HCT116 (cell line): ENCODE measurements at regions not wholly inside any gene's neighbourhood (a gene's known extent, or its start where the extent isn't known, plus 50 kb on each side); places are given as distances from the start of the nearest gene placed in this dataset.
"Not testable (repeated sequence)": the region's sequence is repeated elsewhere in the genome, so short reads cannot be mapped to it uniquely, and the experiment has no call there.

Source experiments
- ATAC-seq: fragments of 200-7000 bp; cut with Tn5 transposase; 2 replicates; pipeline ENCODE4 v1.9.1; 2020; ENCODE audit warnings: mild to moderate bottlenecking, moderate library complexity
- BruUV-seq: library from RNA; stranded (reverse); fragments of 400-500 nt; replicated peaks from 2 replicates; lab custom pipeline; 2021; lab: Mats Ljungman, UMichigan
- CTCF ChIA-PET: fragments of 300-600 bp; sonication (Branson Sonifier 250); formaldehyde crosslinking; loops from one replicate; lab custom pipeline; 2021; ENCODE audit warnings: antibody characterized with exemption; lab: Charles Lee
- POLR2A ChIA-PET: fragments of 300-600, 350-600 bp; sonication (Branson Sonifier 250); formaldehyde crosslinking; loops from one replicate; lab custom pipeline; 2021; ENCODE audit warnings: antibody characterized with exemption; lab: Charles Lee
- RAD21 ChIA-PET, 2 experiments: fragments of 300-600 bp; sonication (Branson Sonifier 250); formaldehyde crosslinking; loops; one replicate each; lab custom pipeline; 2023; ENCODE audit warnings: low total read pairs in 2 of 2; ENCODE audit not compliant: uncharacterized antibody in 2 of 2, unreplicated experiment in 2 of 2, low non-redundant PET in 1 of 2; lab: Charles Lee
- DNase-seq: peaks from one replicate; pipeline ENCODE4 v3.0.0-alpha.2; 2010; ENCODE audit warnings: low read depth, low spot score
- H2AFZ ChIP-seq: fragments of 200-600 bp; shearing (Covaris generic), sonication (generic); 2 replicates; pipeline ENCODE4 v1.6.1; 2017; ENCODE audit warnings: low read depth, mixed run types, mixed read lengths, antibody characterized with exemption, low read length; ENCODE audit not compliant: poor library complexity, severe bottlenecking
- H3K27ac ChIP-seq: 2 replicates; pipeline ENCODE4 v1.5.1; 2012; ENCODE audit warnings: low read depth, low read length
- H3K27me3 ChIP-seq: fragments of 200-600 bp; sonication (generic); 2 replicates; pipeline ENCODE4 v1.6.1; 2016; ENCODE audit warnings: mixed run types, low read length, mixed read lengths; ENCODE audit not compliant: insufficient read depth
- H3K36me3 ChIP-seq, 2 experiments: fragments of 200-500 bp in 1 of 2; fragments of 200-600 bp in 1 of 2; sonication (Bioruptor generic) in 1 of 2; sonication (generic) in 1 of 2; 2 replicates each; pipeline versions ENCODE4 v1.5.1 to v1.6.1; 2014 to 2016; ENCODE audit warnings: low read length in 2 of 2, inconsistent platforms in 1 of 2, mixed read lengths in 1 of 2, mixed run types in 1 of 2; ENCODE audit not compliant: insufficient read depth in 2 of 2, control insufficient read depth in 1 of 2
- H3K4me1 ChIP-seq, 2 experiments: fragments of 200-600 bp in 1 of 2; sonication (generic) in 1 of 2; 2 replicates each; pipeline versions ENCODE4 v1.5.1 to v1.6.1; 2012 to 2017; ENCODE audit warnings: low read length in 2 of 2, inconsistent platforms in 1 of 2, mild to moderate bottlenecking in 1 of 2, mixed read lengths in 1 of 2, mixed run types in 1 of 2, moderate library complexity in 1 of 2; ENCODE audit not compliant: insufficient read depth in 2 of 2, control insufficient read depth in 1 of 2
- H3K4me2 ChIP-seq: fragments of 200-600 bp; sonication (generic); 2 replicates; pipeline ENCODE4 v1.6.1; 2017; ENCODE audit warnings: mixed run types, low read length, mixed read lengths
- H3K4me3 ChIP-seq, 2 experiments: fragments of 200-600 bp in 1 of 2; sonication (generic) in 1 of 2; replicated peaks in 1 of 2; 2 replicates each; pipeline ENCODE4 v1.5.1; 2011 to 2016; ENCODE audit warnings: low read length in 2 of 2, control low read depth in 1 of 2, low read depth in 1 of 2, mild to moderate bottlenecking in 1 of 2, mixed read lengths in 1 of 2, mixed run types in 1 of 2
- H3K79me2 ChIP-seq: fragments of 200-600 bp; sonication (generic); 2 replicates; pipeline ENCODE4 v1.6.1; 2017; ENCODE audit warnings: mild to moderate bottlenecking, mixed run types, low read length, moderate library complexity, mixed read lengths; ENCODE audit not compliant: insufficient read depth
- H3K9ac ChIP-seq: fragments of 200-600 bp; sonication (generic); 2 replicates; pipeline ENCODE4 v1.6.1; 2016; ENCODE audit warnings: low read length, mixed read lengths
- H3K9me2 ChIP-seq: fragments of 200-600 bp; sonication (generic), shearing (Covaris generic); 2 replicates; pipeline ENCODE4 v1.6.1; 2017; ENCODE audit warnings: mixed run types, mild to moderate bottlenecking, moderate library complexity; ENCODE audit not compliant: insufficient read depth
- H3K9me3 ChIP-seq, 2 experiments: fragments of 200-500 bp in 1 of 2; fragments of 200-600 bp in 1 of 2; sonication (Bioruptor generic) in 1 of 2; sonication (generic) in 1 of 2; 2 replicates each; pipeline ENCODE4 v1.6.1; 2014 to 2017; ENCODE audit warnings: low read length in 2 of 2, mixed read lengths in 2 of 2, inconsistent platforms in 1 of 2, low read depth in 1 of 2, mild to moderate bottlenecking in 1 of 2, mixed run types in 1 of 2, moderate library complexity in 1 of 2; ENCODE audit not compliant: control insufficient read depth in 1 of 2, insufficient read depth in 1 of 2
- H4K20me1 ChIP-seq: fragments of 200-600 bp; sonication (generic), shearing (Covaris generic); 2 replicates; pipeline ENCODE4 v1.6.1; 2017; ENCODE audit warnings: mixed run types, mild to moderate bottlenecking, moderate library complexity; ENCODE audit not compliant: insufficient read depth
- intact Hi-C: fragments of 100-400 bp; cut with micrococcal nuclease; formaldehyde crosslinking; loops from 2 replicates; pipeline ENCODE4 v1.10.0; 2022

- RAD21 ChIA-PET = not testable (repeated sequence)
These were observed 118.0 kb downstream of the POTEB start for GRCh38 chr15:21759401-21760165.

GRCh38 chr15:21753838-21754237 is 123.7 kb downstream of the POTEB start:
- intact Hi-C loops, H3K79me2 ChIP-seq, RAD21 ChIA-PET, H3K9me2 ChIP-seq, H4K20me1 ChIP-seq, H3K36me3 ChIP-seq, H3K4me1 ChIP-seq, DNase-seq, CTCF ChIA-PET, H3K27ac ChIP-seq, H3K9me3 ChIP-seq, H2AFZ ChIP-seq, BruUV-seq, ATAC-seq, H3K27me3 ChIP-seq, POLR2A ChIA-PET, H3K4me2 ChIP-seq, H3K4me3 ChIP-seq, H3K9ac ChIP-seq: not testable (repeated sequence)

More at GRCh38 chr15:21759401-21760165, 118.0 kb downstream of the POTEB start:
- BruUV-seq, ATAC-seq, H3K27ac ChIP-seq, H3K4me3 ChIP-seq, H3K4me2 ChIP-seq, DNase-seq, CTCF ChIA-PET, H3K36me3 ChIP-seq, H3K27me3 ChIP-seq, H2AFZ ChIP-seq, intact Hi-C loops, H4K20me1 ChIP-seq, POLR2A ChIA-PET, H3K9me3 ChIP-seq, H3K79me2 ChIP-seq, H3K9ac ChIP-seq, H3K4me1 ChIP-seq, H3K9me2 ChIP-seq: not testable (repeated sequence)

GRCh38 chr15:21752124-21752957 is 125.2 kb downstream of the POTEB start:
- H3K9ac ChIP-seq, H2AFZ ChIP-seq, H3K79me2 ChIP-seq, CTCF ChIA-PET, BruUV-seq, RAD21 ChIA-PET, H3K9me2 ChIP-seq, H3K36me3 ChIP-seq, intact Hi-C loops, H3K9me3 ChIP-seq, H4K20me1 ChIP-seq, H3K27ac ChIP-seq, H3K27me3 ChIP-seq, H3K4me1 ChIP-seq, ATAC-seq, DNase-seq, H3K4me3 ChIP-seq, POLR2A ChIA-PET, H3K4me2 ChIP-seq: not testable (repeated sequence)

- H3K4me1 ChIP-seq, POLR2A ChIA-PET, H3K9ac ChIP-seq, H3K27me3 ChIP-seq, H3K4me3 ChIP-seq, ATAC-seq, H3K27ac ChIP-seq, H2AFZ ChIP-seq, intact Hi-C loops, H3K79me2 ChIP-seq, BruUV-seq, H3K36me3 ChIP-seq, H4K20me1 ChIP-seq, H3K9me3 ChIP-seq, RAD21 ChIA-PET, H3K4me2 ChIP-seq, DNase-seq, H3K9me2 ChIP-seq, CTCF ChIA-PET: not testable (repeated sequence)
These were observed 128.4 kb downstream of the POTEB start for GRCh38 chr15:21749173-21749572.
